Pancreas (tissue), 10 donors: ENCODE measurements at regions not wholly inside any gene's neighbourhood (a gene's known extent, or its start where the extent isn't known, plus 50 kb on each side); places are given as distances from the start of the nearest gene placed in this dataset.
"Not testable (repeated sequence)": the region's sequence is repeated elsewhere in the genome, so short reads cannot be mapped to it uniquely, and the experiment has no call there.

ENCODE experiments used
- ATAC-seq, 4 donors: fragments of 200-7000 bp; cut with Tn5 transposase; one replicate each; pipeline versions ENCODE4 v1.8.0 to v1.9.1; 2020; ENCODE audit warnings: mild to moderate bottlenecking in 4 of 4, moderate library complexity in 4 of 4
- DNase-seq, 6 donors: peaks; one replicate each; pipeline ENCODE4 v3.0.0-alpha.2; 2020
- FAIRE-seq: peaks from 2 replicates; lab custom pipeline; 2012; peaks lifted over from hg19 to GRCh38; lab: Jason Lieb, UNC
- H3K27ac ChIP-seq, 4 donors: fragments of 200-600 bp; sonication (generic); 1 replicate in 3 of 4; 2 replicates in 1 of 4; pipeline versions ENCODE4 v1.5.0 to v1.8.0; 2020
- H3K27me3 ChIP-seq, 4 donors: fragments of 200-600 bp; one replicate each; pipeline ENCODE4 v1.8.0; 2021
- H3K36me3 ChIP-seq, 3 donors: fragments of 200-600 bp; sonication (generic) in 1 of 3; one replicate each; pipeline versions ENCODE4 v1.5.0 to v1.8.0; 2020 to 2021
- H3K4me1 ChIP-seq, 3 donors: fragments of 200-600 bp; one replicate each; pipeline ENCODE4 v1.8.0; 2021
- H3K4me3 ChIP-seq, 4 donors: fragments of 200-600 bp; sonication (generic) in 2 of 4; one replicate each; pipeline versions ENCODE4 v1.5.0 to v1.8.0; 2020 to 2021
- H3K9me3 ChIP-seq, 4 donors: fragments of 200-600 bp; one replicate each; pipeline ENCODE4 v1.8.0; 2021
- WGBS, 2 donors: extraction: QIAGEN DNeasy Blood & Tissue Kit; methylation state at CpG; one replicate each; pipeline ENCODE4 v1.1.7; 2013; 5-methylcytosine and 5-hydroxymethylcytosine counted together
- intact Hi-C, 3 donors: fragments of 100-400 bp; cut with DNase I; formaldehyde crosslinking; loops; one replicate each; pipeline versions ENCODE4 v1.11.1 to v1.14.2; 2022
- TF ChIP-seq, protein P1 (sequence below), 4 donors: fragments of 200-600 bp; sonication (generic) in 3 of 4; IDR thresholded peaks; one replicate each; pipeline versions ENCODE4 v1.5.0 to v1.8.0; 2021; ENCODE audit warnings: antibody characterized with exemption in 4 of 4
- donor health status: healthy with polysubstance abuse.
- donor health status: DM: no; HTN: no; CAD: no; lungs with moderate emphysema.
- donor health status: DM: no; HTN: no; CAD: no.
- donor health status: control.
- donor health status: control.
- donor health status: Bipolar disorder and iron deficiency.
- donor health status: DM: yes; HTN: yes; CAD: no.
- donor health status: DM: no; HTN: no; CAD: no.
- donor health status: DM: no; HTN: no; CAD: no.
- donor health status: DM: yes; HTN: yes; CAD: no.

- intact Hi-C loops: no loop called here
- no peak for DNase-seq
- Histone ChIP-seq H3K4me1 (no peaks in the 10 kb centered on the region), H3K36me3 (no peaks in the 10 kb centered on the region), H3K27me3 (no peaks in the 10 kb centered on the region), H3K9me3 (no peaks in the 10 kb centered on the region), H3K4me3 (no peak overlapping the region), H3K27ac (no peak overlapping the region)
- no peak for ATAC-seq
- FAIRE-seq: no peak
- WGBS, 2 donors: 90 to 92% methylated on average over 3 of the region's 3 CpGs
- TF ChIP-seq, protein P1, sequence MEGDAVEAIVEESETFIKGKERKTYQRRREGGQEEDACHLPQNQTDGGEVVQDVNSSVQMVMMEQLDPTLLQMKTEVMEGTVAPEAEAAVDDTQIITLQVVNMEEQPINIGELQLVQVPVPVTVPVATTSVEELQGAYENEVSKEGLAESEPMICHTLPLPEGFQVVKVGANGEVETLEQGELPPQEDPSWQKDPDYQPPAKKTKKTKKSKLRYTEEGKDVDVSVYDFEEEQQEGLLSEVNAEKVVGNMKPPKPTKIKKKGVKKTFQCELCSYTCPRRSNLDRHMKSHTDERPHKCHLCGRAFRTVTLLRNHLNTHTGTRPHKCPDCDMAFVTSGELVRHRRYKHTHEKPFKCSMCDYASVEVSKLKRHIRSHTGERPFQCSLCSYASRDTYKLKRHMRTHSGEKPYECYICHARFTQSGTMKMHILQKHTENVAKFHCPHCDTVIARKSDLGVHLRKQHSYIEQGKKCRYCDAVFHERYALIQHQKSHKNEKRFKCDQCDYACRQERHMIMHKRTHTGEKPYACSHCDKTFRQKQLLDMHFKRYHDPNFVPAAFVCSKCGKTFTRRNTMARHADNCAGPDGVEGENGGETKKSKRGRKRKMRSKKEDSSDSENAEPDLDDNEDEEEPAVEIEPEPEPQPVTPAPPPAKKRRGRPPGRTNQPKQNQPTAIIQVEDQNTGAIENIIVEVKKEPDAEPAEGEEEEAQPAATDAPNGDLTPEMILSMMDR (IDR thresholded peaks at IDR 0.05): no peak
These were observed 102.0 kb downstream of the HNMT start for GRCh38 chr2:138066139-138066806.

DNA sequence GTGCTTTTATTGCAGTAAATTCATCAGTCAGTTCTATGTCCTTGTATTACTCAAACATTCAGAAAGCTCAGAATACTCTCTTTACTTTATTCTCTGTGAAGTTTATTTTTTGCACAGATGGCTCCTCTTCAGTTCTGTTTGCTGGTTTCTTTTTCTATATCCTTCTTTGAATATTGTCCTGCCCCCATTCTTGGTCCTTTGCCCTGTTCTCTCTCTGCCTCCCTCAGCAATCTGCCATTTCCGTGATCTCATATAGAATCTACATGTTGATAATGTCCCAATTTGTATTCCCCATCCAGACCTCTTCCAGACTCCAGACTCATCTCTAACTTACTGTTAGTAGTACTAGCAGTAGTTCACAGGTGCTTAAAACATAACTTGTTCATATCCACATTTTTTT is 102.6 kb downstream of the HNMT start:
- ATAC-seq (no peak), FAIRE-seq (no peak), DNase-seq (no peak)
- Histone ChIP-seq H3K36me3 (no peaks in the 10 kb centered on the region), H3K4me1 (no peaks in the 10 kb centered on the region), H3K9me3 (no peaks in the 10 kb centered on the region), H3K4me3 (no peak overlapping the region), H3K27me3 (no peaks in the 10 kb centered on the region), H3K27ac (no peak overlapping the region)
- intact Hi-C loops: no loop called here
- WGBS, 2 donors: 89 to 96% methylated on average over 1 of the region's 1 CpG
- TF ChIP-seq, protein P1 (IDR thresholded peaks at IDR 0.05): no peak

- H3K27ac ChIP-seq, H3K9me3 ChIP-seq, FAIRE-seq, DNase-seq, ATAC-seq, intact Hi-C loops, H3K36me3 ChIP-seq, H3K27me3 ChIP-seq, H3K4me1 ChIP-seq, H3K4me3 ChIP-seq: not testable (repeated sequence)
- WGBS, 2 donors: 80 to 88% methylated on average over 2 of the region's 2 CpGs
These were observed 104.4 kb downstream of the HNMT start for GRCh38 chr2:138068669-138069068.

DNA sequence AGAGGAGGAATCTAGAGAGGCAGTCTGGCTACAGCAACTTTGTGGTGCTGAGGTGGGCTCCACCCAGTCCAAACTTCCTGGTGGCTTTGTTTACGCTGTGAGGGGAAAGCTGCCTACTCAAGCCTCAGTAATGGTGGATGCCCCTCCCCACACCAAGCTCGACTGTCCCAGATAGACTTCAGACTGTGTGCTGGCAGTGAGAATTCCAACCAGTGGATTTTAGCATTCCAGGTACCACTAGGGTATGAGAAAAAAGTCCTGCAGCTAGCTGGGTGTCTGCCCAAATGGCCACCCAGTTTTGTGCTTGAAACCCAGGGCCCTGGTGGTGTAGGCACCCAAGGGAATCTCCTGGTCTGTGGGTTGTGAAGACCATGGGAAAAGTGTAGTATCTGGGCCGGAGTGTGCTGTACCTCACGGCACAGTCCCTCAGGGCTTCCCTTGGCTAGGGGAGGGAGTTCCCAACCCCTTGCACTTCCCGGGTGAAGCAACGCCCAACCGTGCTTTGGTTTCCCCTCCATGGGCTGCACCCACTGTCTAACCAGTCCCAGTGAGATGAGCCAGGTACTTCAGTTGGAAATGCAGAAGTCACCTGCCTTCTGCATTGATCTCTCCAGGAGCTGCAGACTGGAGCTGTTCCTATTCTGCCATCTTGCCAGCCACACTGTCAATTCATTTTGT is 106.9 kb downstream of the HNMT start:
- 86 to 91% methylated on average over 7 of the region's 7 CpGs for WGBS, 2 donors
- H3K27ac ChIP-seq, intact Hi-C loops, H3K27me3 ChIP-seq, FAIRE-seq, H3K4me1 ChIP-seq, H3K4me3 ChIP-seq, H3K36me3 ChIP-seq, H3K9me3 ChIP-seq, DNase-seq, ATAC-seq: not testable (repeated sequence)

GRCh38 chr2:138071720-138072719 is 107.7 kb downstream of the HNMT start:
- Histone ChIP-seq H3K9me3 (no peaks in the 10 kb centered on the region), H3K27ac (no peak overlapping the region), H3K4me1 (no peaks in the 10 kb centered on the region), H3K4me3 (no peak overlapping the region), H3K27me3 (no peaks in the 10 kb centered on the region), H3K36me3 (no peaks in the 10 kb centered on the region)
- WGBS, 2 donors: 73 to 75% methylated on average over 7 of the region's 7 CpGs
- peak in 1 of 4 donors; percentile 12 for ATAC-seq
- intact Hi-C loops: no loop called here
- FAIRE-seq: no peak
- DNase-seq: no peak
- TF ChIP-seq, protein P1 (IDR thresholded peaks at IDR 0.05): no peak
